K562 (cell line): ENCODE measurements at regions not wholly inside any gene's neighbourhood (a gene's known extent, or its start where the extent isn't known, plus 50 kb on each side); places are given as distances from the start of the nearest gene placed in this dataset.

Source experiments
- CBX3 ChIP-seq, 2 experiments: IDR thresholded peaks; 1 replicate in 1 of 2; 2 replicates in 1 of 2; pipeline ENCODE4 v1.6.1; 2012; ENCODE audit warnings: inconsistent platforms in 2 of 2, low read length in 2 of 2, borderline replicate concordance in 1 of 2, control low read depth in 1 of 2
- DNMT1 ChIP-seq: fragments of 450-650 bp; IDR thresholded peaks from 2 replicates; pipeline ENCODE4 v1.6.1; 2016; ENCODE audit warnings: antibody characterized with exemption, mild to moderate bottlenecking
- ELF2 ChIP-seq: fragments of 250-450 bp; sonication (Bioruptor Pico); IDR thresholded peaks from 2 replicates; pipeline ENCODE4 v1.5.0; 2021; ENCODE audit warnings: mild to moderate bottlenecking
- HNRNPLL ChIP-seq: fragments of 200-400 bp; formaldehyde crosslinking; IDR thresholded peaks from 2 replicates; pipeline ENCODE4 v1.6.1; 2017; ENCODE audit warnings: low read length, low read depth, mild to moderate bottlenecking; ENCODE audit not compliant: poor library complexity, severe bottlenecking
- MYBL2 ChIP-seq, 2 experiments: fragments of 450-650 bp in 1 of 2; sonication (generic) in 1 of 2; formaldehyde crosslinking in 1 of 2; IDR thresholded peaks; 2 replicates each; pipeline versions ENCODE4 v1.6.1 to v1.8.1; 2017 to 2022; ENCODE audit warnings: borderline replicate concordance in 1 of 2, inconsistent platforms in 1 of 2, low read depth in 1 of 2, mild to moderate bottlenecking in 1 of 2, missing genetic modification reagents in 1 of 2, moderate library complexity in 1 of 2
- PHTF2 ChIP-seq: fragments of 250-450 bp; sonication (Bioruptor Pico); IDR thresholded peaks from 2 replicates; pipeline ENCODE4 v1.5.0; 2021; ENCODE audit warnings: mild to moderate bottlenecking
- TCF7L2 ChIP-seq: fragments of 150-350 bp; IDR thresholded peaks from 2 replicates; pipeline ENCODE4 v1.6.1; 2016; ENCODE audit warnings: low read depth, mild to moderate bottlenecking, low read length, moderate library complexity
- ZNF239 ChIP-seq: fragments of 250-450 bp; sonication (Bioruptor Pico); IDR thresholded peaks from 2 replicates; pipeline ENCODE4 v1.4.0; 2020; ENCODE audit warnings: mild to moderate bottlenecking
- ZNF589 ChIP-seq: fragments of 200-800 bp; sonication (Bioruptor generic); IDR thresholded peaks from 2 replicates; pipeline ENCODE4 v1.6.1; 2016; ENCODE audit warnings: low read depth, missing genetic modification characterization, missing compliant biosample characterization
- TF ChIP-seq, protein P1 (sequence below), 2 experiments: fragments of 250-450 bp in 1 of 2; fragments of 450-650 bp in 1 of 2; sonication (Bioruptor Pico) in 1 of 2; IDR thresholded peaks; 2 replicates each; pipeline versions ENCODE4 v1.6.1 to v1.8.0; 2016 to 2021; ENCODE audit warnings: mild to moderate bottlenecking in 2 of 2, moderate library complexity in 2 of 2, missing compliant biosample characterization in 1 of 2, missing genetic modification characterization in 1 of 2
- TF ChIP-seq, protein P2 (sequence below): fragments of 450-650 bp; IDR thresholded peaks from 2 replicates; pipeline ENCODE4 v1.6.1; 2016; ENCODE audit warnings: low read depth
- TF ChIP-seq, protein P3 (sequence below): fragments of 450-650 bp; formaldehyde crosslinking; IDR thresholded peaks from 2 replicates; pipeline ENCODE4 v1.4.0; 2020; ENCODE audit warnings: mild to moderate bottlenecking
- TF ChIP-seq, protein P4 (sequence below): sonication (generic); formaldehyde crosslinking; IDR thresholded peaks from 2 replicates; pipeline ENCODE4 v1.8.0; 2022; ENCODE audit warnings: mild to moderate bottlenecking, missing genetic modification reagents
- TF ChIP-seq, protein P5 (sequence below): fragments of 250-450 bp; sonication (Bioruptor Pico); IDR thresholded peaks from 2 replicates; pipeline ENCODE4 v1.8.0; 2021; ENCODE audit warnings: mild to moderate bottlenecking, moderate library complexity

DNA sequence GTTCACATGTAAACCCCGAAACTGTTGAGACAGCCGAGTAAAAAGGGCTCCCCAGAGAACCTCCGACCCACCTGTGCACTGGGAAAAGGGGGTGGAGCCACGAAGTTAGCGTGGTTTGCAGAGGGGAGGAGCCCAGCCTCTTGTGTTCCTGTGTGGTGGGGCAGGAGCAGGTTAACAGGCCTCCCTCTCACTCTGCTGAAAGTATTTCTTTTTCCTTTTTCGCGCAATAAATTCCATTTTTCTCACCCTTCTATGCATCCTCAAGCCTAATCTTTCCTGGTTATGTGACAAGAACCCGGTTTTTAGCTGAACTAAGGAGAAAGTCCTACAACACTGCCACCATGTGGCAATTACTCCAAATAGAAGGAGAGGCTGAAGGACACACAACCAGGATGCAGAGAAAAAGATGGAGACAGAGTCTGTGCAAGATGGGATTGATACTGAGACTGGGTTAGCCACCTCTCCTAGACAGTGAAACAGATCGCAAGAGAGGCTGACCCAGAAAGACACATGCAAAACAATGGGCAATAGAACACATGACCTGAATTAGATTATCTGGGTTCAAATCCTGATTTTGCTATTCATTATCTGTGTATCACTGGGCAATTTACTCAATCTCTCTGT is 168.7 kb upstream of the PRSS16 start (continued):
- no peak for TF ChIP-seq ZNF589 (CRISPR knock-in tag)
- TF ChIP-seq, protein P1, sequence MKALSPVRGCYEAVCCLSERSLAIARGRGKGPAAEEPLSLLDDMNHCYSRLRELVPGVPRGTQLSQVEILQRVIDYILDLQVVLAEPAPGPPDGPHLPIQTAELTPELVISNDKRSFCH (CRISPR knock-in tag; IDR thresholded peaks at IDR 0.05): no peak
- TF ChIP-seq, protein P1 (tag; IDR thresholded peaks at IDR 0.05): no peak
- no peak for TF ChIP-seq ZNF239 (CRISPR knock-in tag)
- TF ChIP-seq, protein P2, sequence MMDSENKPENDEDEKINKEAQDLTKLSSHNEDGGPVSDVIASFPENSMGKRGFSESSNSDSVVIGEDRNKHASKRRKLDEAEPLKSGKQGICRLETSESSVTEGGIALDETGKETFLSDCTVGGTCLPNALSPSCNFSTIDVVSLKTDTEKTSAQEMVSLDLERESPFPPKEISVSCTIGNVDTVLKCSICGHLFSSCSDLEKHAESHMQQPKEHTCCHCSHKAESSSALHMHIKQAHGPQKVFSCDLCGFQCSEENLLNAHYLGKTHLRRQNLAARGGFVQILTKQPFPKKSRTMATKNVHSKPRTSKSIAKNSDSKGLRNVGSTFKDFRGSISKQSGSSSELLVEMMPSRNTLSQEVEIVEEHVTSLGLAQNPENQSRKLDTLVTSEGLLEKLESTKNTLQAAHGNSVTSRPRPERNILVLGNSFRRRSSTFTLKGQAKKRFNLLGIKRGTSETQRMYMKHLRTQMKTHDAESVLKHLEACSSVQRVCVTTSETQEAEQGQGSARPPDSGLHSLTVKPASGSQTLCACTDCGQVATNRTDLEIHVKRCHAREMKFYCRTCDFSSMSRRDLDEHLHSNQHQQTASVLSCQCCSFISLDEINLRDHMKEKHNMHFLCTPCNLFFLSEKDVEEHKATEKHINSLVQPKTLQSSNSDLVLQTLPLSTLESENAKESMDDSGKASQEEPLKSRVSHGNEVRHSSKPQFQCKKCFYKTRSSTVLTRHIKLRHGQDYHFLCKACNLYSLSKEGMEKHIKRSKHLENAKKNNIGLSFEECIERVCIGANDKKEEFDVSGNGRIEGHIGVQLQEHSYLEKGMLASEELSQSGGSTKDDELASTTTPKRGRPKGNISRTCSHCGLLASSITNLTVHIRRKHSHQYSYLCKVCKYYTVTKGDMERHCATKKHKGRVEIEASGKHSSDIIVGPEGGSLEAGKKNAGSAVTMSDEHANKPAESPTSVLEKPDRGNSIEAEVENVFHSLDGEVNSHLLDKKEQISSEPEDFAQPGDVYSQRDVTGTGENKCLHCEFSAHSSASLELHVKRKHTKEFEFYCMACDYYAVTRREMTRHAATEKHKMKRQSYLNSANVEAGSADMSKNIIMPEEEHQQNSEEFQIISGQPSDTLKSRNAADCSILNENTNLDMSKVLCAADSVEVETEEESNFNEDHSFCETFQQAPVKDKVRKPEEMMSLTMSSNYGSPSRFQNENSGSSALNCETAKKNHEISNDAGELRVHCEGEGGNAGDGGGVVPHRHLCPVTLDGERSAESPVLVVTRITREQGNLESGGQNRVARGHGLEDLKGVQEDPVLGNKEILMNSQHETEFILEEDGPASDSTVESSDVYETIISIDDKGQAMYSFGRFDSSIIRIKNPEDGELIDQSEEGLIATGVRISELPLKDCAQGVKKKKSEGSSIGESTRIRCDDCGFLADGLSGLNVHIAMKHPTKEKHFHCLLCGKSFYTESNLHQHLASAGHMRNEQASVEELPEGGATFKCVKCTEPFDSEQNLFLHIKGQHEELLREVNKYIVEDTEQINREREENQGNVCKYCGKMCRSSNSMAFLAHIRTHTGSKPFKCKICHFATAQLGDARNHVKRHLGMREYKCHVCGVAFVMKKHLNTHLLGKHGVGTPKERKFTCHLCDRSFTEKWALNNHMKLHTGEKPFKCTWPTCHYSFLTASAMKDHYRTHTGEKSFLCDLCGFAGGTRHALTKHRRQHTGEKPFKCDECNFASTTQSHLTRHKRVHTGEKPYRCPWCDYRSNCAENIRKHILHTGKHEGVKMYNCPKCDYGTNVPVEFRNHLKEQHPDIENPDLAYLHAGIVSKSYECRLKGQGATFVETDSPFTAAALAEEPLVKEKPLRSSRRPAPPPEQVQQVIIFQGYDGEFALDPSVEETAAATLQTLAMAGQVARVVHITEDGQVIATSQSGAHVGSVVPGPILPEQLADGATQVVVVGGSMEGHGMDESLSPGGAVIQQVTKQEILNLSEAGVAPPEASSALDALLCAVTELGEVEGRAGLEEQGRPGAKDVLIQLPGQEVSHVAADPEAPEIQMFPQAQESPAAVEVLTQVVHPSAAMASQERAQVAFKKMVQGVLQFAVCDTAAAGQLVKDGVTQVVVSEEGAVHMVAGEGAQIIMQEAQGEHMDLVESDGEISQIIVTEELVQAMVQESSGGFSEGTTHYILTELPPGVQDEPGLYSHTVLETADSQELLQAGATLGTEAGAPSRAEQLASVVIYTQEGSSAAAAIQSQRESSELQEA: no peak
- TF ChIP-seq TCF7L2: no peak
- TF ChIP-seq ELF2 (CRISPR knock-in tag): no peak
- no peak for TF ChIP-seq PHTF2
- TF ChIP-seq, protein P3, sequence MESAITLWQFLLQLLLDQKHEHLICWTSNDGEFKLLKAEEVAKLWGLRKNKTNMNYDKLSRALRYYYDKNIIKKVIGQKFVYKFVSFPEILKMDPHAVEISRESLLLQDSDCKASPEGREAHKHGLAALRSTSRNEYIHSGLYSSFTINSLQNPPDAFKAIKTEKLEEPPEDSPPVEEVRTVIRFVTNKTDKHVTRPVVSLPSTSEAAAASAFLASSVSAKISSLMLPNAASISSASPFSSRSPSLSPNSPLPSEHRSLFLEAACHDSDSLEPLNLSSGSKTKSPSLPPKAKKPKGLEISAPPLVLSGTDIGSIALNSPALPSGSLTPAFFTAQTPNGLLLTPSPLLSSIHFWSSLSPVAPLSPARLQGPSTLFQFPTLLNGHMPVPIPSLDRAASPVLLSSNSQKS (CRISPR knock-in tag): no peak
- TF ChIP-seq, protein P4, sequence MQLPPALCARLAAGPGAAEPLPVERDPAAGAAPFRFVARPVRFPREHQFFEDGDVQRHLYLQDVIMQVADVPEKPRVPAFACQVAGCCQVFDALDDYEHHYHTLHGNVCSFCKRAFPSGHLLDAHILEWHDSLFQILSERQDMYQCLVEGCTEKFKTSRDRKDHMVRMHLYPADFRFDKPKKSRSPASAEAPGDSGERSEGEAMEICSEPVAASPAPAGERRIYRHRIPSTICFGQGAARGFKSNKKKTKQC (CRISPR knock-in tag): no peak
- no peak for TF ChIP-seq HNRNPLL
- 0 out of 3 replicates have a peak, but pooled peaks of 1 of the 2 experiments have one; percentile 45 for TF ChIP-seq CBX3 (IDR thresholded peaks at IDR 0.05; ENCODE audit: borderline replicate concordance in 1 of 2, low read length in 2 of 2)
- TF ChIP-seq DNMT1: no peak
- TF ChIP-seq, protein P5, sequence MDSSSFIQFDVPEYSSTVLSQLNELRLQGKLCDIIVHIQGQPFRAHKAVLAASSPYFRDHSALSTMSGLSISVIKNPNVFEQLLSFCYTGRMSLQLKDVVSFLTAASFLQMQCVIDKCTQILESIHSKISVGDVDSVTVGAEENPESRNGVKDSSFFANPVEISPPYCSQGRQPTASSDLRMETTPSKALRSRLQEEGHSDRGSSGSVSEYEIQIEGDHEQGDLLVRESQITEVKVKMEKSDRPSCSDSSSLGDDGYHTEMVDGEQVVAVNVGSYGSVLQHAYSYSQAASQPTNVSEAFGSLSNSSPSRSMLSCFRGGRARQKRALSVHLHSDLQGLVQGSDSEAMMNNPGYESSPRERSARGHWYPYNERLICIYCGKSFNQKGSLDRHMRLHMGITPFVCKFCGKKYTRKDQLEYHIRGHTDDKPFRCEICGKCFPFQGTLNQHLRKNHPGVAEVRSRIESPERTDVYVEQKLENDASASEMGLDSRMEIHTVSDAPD (CRISPR knock-in tag): no peak
- no peak for TF ChIP-seq MYBL2 (IDR thresholded peaks at IDR 0.05; ENCODE audit: low read depth)
- TF ChIP-seq MYBL2 (CRISPR knock-in tag; IDR thresholded peaks at IDR 0.05; ENCODE audit: borderline replicate concordance): no peak
